ENCODE measurements at regions not wholly inside any gene's neighbourhood (a gene's known extent, or its start where the extent isn't known, plus 50 kb on each side); places are given as distances from the start of the nearest gene placed in this dataset.

DNA sequence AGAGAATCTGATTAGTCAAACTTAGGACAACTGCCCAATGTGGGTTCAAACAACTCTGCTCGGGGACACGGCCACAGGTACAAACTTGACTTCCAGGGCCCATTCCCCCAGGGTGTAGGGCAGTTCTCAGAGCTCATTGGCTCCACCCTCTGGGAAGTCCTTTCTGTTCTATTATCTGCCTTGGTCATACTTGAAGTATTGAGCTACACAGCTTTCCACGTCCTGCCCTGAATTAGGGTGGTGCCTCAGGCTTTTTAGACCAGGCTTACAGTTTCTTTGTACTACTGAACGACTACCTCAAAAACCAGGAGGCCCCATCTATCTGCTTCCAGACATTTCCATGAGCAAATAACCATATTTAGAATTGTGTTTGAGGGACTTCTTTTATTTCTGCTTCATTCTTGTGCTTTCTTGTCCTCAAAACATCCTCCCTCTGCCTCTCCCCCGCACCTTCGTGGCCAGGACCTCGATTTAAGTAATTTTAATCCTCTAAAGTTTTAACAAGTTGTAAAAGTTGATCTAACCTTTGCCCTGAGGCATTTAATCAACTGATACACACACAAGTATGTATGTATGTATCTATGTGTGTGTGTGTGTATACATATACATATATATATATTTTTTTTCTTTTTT lies 281.7 kb upstream of the AMIGO2 start:
- Histone ChIP-seq H3K4me2 (replicated peaks; ENCODE audit: extremely low read depth, low read length, poor library complexity, severe bottlenecking) (peak overlapping the region; percentile 84), H2AFZ (ENCODE audit: insufficient read depth, low read depth, low read length, poor library complexity, severe bottlenecking) (peak overlapping the region; percentile 87), H4K20me1 (ENCODE audit: insufficient read depth, low read length) (no peaks in the 10 kb centered on the region), H3K36me3 (replicated peaks in 1 of 2; ENCODE audit: control insufficient read depth in 1 of 2, insufficient read depth in 2 of 2, low read length in 2 of 2) (no peaks in the 10 kb centered on the region), H3K27ac (ENCODE audit: low read depth in 1 of 2, low read length in 2 of 2) (peak overlapping the region; percentile 71 to 94), H3K9me3 (replicated peaks in 1 of 2; ENCODE audit: control insufficient read depth in 1 of 2, insufficient read depth in 1 of 2, low read length in 2 of 2) (no peaks in the 10 kb centered on the region), H3K79me2 (ENCODE audit: insufficient read depth, low read length) (no peaks in the 10 kb centered on the region), H3K27me3 (ENCODE audit: control insufficient read depth in 2 of 2, insufficient read depth in 2 of 2, low read length in 2 of 2) (no peaks in the 10 kb centered on the region), H3K4me1 (ENCODE audit: control insufficient read depth in 1 of 2, insufficient read depth in 2 of 2, low read length in 2 of 2) (peaks cover 30 to 48% of the 10 kb centered on the region in 2 donors), H3K9ac (ENCODE audit: insufficient read depth, low read length, poor library complexity, severe bottlenecking) (peak overlapping the region; percentile 57), H3K4me3 (replicated peaks in 1 of 3; ENCODE audit: low read depth in 2 of 3, low read length in 3 of 3) (peak overlapping the region; percentile 39 to 75 (median 49))
- Mint-ChIP-seq H3K4me1 (peaks cover 50% of the 10 kb centered on the region), H3K36me3 (peaks cover 3 to 6% of the 10 kb centered on the region in 2 donors), H3K27me3 (ENCODE audit: low read depth in 3 of 3) (peaks cover 0 to 3% (median 2%) of the 10 kb centered on the region in 3 donors), H3K9me3 (peaks cover 0 to 2% (median 0%) of the 10 kb centered on the region in 7 donors), H3K27ac (peak overlapping the region; percentile 89 to 97 (median 93)), H3K4me3 (peak overlapping the region; percentile 68 to 83)
- peak in 2 of 3 donors; percentile 26 to 36 for DNase-seq
- TF ChIP-seq CTCF (IDR thresholded peaks at IDR 0.05) = peak; percentile 21
- intact Hi-C loops (cut with micrococcal nuclease) = no loop called here
- WGBS (ENCODE audit: insufficient coverage) = 32% methylated on average over 3 of the region's 7 CpGs

DNA sequence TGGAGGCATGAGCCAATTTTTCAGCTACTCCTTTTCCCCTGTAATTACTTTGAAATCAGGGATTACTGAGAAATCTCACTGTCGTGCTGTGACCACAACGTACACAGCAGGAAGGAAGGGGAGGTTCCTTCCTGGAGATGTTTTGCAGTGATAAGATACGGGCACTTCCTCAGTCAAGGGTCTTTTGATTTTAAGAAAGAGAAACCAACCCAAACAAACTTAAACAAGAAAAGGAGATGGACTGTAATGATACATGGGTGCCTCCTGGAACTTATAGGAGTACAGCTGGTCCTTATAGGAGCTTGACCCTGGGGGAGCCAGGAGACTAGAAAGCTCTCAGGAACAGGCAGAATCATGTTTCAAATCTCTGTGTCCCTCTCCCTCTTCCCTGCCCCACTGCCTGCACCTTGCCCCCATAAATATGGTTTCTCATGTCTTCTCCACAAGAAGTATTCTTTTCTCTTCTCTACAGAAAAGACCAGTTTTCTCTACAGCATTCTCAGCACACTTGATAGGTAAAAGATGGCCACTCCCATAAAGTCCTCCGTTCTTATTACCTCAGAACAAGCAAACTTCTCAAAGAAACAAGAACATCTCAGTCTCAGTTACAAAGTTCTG lies 281.1 kb upstream of the AMIGO2 start:
- Histone ChIP-seq H3K4me3 (replicated peaks in 1 of 3; ENCODE audit: low read depth in 2 of 3, low read length in 3 of 3) (peak overlapping the region; percentile 39 to 75 (median 49)), H3K79me2 (ENCODE audit: insufficient read depth, low read length) (no peaks in the 10 kb centered on the region), H4K20me1 (ENCODE audit: insufficient read depth, low read length) (no peaks in the 10 kb centered on the region), H3K27me3 (ENCODE audit: control insufficient read depth in 2 of 2, insufficient read depth in 2 of 2, low read length in 2 of 2) (no peaks in the 10 kb centered on the region), H3K4me2 (replicated peaks; ENCODE audit: extremely low read depth, low read length, poor library complexity, severe bottlenecking) (peak overlapping the region; percentile 84), H3K9ac (ENCODE audit: insufficient read depth, low read length, poor library complexity, severe bottlenecking) (peak overlapping the region; percentile 57), H3K27ac (ENCODE audit: low read depth in 1 of 2, low read length in 2 of 2) (peak overlapping the region; percentile 71 to 94), H3K9me3 (replicated peaks in 1 of 2; ENCODE audit: control insufficient read depth in 1 of 2, insufficient read depth in 1 of 2, low read length in 2 of 2) (no peaks in the 10 kb centered on the region), H3K4me1 (ENCODE audit: control insufficient read depth in 1 of 2, insufficient read depth in 2 of 2, low read length in 2 of 2) (peaks cover 37 to 54% of the 10 kb centered on the region in 2 donors), H2AFZ (ENCODE audit: insufficient read depth, low read depth, low read length, poor library complexity, severe bottlenecking) (peak overlapping the region; percentile 87), H3K36me3 (replicated peaks in 1 of 2; ENCODE audit: control insufficient read depth in 1 of 2, insufficient read depth in 2 of 2, low read length in 2 of 2) (no peaks in the 10 kb centered on the region)
- no peak for TF ChIP-seq CTCF (IDR thresholded peaks at IDR 0.05)
- peaks cover 0 to 3% (median 0%) of the 10 kb centered on the region in 3 donors for H3K27me3 Mint-ChIP-seq (ENCODE audit: low read depth in 3 of 3)
- intact Hi-C loops (cut with micrococcal nuclease) = no loop called here
- peaks cover 53% of the 10 kb centered on the region for H3K4me1 Mint-ChIP-seq
- peaks cover 3 to 6% of the 10 kb centered on the region in 2 donors for H3K36me3 Mint-ChIP-seq
- 17% methylated on average over 1 of the region's 4 CpGs for WGBS (ENCODE audit: insufficient coverage)
- H3K4me3 Mint-ChIP-seq = peak overlapping the region; percentile 68 to 83
- peak; percentile 27 to 52 (median 43) for DNase-seq
- H3K27ac Mint-ChIP-seq = peak overlapping the region; percentile 89 to 97 (median 93)
- peaks cover 0 to 2% (median 0%) of the 10 kb centered on the region in 7 donors for H3K9me3 Mint-ChIP-seq

All from CD14-positive monocyte (primary cell).